HG02840 (cell line): ENCODE measurements at regions not wholly inside any gene's neighbourhood (a gene's known extent, or its start where the extent isn't known, plus 50 kb on each side); places are given as distances from the start of the nearest gene placed in this dataset.

Experiments used
- ATAC-seq: cut with Tn5 transposase; IDR thresholded peaks from one replicate; pipeline ENCODE4 v1.9.1; 2021; ENCODE audit warnings: mild to moderate bottlenecking, moderate library complexity, moderate number of reproducible peaks; ENCODE audit not compliant: unreplicated experiment, low FRiP score

DNA sequence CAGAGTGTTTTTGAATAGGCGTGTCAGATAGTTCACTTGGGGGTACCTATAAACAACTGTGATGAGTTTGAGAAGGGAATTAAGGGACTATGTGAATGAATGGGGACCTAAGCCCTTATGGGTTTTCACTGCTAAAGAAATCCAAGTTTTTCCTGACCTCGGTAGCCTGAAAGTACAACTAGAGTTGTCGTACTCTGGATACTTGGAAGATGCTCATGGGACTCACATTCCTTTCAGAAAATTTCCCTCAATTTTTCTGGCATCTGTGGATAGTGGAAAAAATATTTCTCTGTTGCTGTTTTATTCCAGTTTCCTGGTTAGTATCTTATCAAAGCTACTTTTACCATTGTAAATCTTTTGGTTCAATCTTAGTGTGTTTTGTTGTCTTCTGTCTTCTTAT is 1112.3 kb upstream of the SEMA6A start:
- ATAC-seq = no peak

DNA sequence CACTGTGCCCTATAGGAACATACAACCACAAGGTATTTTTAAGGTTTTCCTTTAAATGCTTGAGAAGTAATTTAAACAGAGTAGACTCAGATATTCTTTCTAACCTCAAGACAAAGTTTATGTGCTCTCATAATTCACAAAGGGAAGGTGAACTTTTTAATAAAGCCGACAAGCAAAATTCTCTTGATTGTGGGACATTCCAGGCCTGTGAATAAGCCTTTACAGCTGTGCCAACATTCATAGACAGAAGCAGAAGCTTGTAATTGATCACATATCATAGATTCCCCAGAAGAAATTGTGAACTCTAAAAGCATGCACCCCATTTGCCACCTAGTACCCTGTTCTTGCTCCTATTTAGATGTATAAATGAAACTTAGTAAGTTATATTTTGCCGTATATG is 1107.8 kb upstream of the SEMA6A start:
- ATAC-seq = no peak

DNA sequence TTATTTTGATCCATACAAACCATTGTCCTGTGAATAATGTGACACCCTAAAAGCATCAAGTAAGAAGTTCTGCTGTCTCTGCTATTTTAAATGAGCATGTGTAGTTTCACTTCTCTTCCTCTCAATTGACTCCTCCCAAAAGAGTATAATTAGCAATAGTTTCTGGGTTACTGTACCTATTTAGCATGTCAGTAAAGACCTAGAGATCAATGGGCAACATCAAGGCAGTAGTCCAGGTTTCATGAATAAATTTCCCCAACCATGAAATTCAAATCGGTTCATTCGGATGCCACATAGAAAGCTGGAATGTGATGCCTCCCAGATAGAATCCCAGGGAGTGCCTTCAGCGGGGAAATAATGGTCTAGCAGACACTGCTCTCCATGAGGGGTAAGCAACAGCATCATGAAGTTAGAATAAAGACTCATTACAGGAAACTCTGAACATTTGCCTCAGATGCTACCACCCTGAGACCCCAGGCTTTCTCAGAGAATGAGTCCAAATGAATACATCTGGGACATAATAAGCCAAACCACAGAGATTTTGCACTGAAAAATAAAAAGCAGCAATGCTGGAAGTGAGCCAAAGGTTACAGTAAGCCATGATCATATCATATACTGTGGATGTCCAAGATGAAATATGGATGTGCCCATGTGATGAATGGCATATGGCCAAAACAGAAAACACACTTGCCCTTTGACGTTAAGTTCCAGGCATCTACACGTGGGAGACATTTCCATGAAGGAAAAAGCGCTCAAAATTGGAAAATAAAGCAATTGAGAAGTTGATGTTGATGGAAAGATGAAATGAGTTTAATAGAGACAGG is 1107.0 kb upstream of the SEMA6A start:
- no peak for ATAC-seq

DNA sequence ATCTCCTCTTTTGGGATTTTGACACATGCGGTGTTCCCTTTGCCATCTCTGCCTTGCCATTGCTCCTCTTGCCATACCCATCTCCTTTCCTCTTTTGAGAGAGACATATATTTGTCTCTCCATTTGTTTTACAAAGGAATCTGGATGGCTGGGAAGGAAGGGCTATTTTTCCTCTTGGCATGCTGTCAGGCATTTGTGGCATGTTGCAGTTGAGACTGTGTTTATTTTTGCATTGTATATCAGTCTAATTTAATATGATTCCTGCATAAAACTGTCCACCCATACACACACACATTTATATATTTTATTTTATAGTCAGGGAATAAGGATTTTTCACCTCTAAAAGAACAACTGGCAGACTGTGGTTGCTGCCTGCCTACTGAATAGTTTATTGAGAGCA is 1105.8 kb upstream of the SEMA6A start:
- ATAC-seq = no peak

DNA sequence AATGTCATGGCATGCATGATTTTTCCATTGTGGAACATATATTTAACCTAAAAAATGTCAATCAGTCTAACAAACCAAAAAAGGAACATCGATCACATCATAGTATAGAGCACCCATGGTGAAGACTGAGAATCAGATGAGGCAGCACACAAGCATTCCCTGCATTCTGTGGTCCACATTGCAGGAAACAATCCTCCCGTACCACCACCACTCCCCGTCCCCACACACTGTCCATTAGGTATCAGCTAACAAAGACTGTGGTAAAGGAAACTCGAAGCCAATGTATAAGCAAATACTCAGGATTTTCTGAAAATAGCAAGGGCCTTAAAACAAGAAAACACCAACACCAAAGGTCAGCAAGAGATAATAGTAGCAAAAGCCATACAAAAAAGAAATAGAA is 1104.4 kb upstream of the SEMA6A start:
- no peak for ATAC-seq

DNA sequence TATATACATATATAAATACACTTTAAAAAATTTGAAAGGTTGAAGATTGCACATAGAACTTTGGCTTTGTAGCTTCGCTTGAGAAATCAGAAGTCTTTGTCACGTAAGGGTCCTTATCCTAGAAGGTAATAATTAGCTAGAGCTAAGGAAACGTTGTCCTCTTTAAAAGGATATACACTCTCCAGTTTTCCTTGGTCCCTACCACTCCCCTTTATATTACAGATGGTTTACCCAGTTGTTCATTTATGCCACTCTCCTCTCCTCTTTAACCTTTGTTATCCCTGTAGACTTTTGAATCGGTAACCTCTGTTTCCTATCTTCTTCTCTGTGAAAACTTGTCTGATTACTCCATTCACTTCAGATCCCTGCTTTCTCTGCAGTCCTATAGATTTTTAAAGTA is 1101.0 kb upstream of the SEMA6A start:
- ATAC-seq = no peak

DNA sequence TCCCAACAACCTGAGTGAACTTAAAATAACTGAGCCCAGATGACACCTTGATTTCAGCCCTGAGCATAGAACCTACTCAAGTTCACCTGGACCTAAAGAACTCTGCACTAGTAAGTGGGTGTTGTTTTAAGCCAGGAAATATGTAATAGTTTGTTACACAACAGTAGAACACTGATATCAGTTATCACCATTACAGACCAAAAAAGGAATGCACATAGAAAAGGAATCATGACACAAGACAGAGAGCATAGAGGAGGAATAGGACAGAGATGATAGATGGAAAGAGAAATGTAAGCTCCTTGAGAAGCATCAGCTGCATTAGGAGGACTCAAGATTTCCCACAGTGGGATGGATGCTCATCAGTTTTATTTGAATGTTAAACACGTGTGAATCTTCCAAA is 1096.9 kb upstream of the SEMA6A start:
- ATAC-seq = no peak

DNA sequence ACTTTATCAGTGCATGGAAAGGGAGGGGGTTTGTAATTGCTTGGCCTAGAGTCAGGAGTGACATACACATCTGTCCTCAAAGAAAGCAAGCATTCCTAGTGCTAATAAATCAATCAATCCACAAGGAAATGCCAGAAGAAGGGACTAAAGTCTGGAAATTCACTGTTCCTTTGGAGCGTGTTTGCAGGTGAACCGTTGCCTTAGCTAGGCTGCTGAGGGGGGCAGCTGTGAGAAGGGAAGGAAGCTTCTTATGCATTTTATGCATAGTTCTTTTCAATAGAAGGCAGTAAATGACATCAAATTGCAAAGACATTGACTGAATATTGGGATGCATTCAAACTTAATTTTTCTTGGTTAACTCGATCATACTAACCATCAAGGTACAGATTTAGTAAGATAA is 1092.5 kb upstream of the SEMA6A start:
- no peak for ATAC-seq

DNA sequence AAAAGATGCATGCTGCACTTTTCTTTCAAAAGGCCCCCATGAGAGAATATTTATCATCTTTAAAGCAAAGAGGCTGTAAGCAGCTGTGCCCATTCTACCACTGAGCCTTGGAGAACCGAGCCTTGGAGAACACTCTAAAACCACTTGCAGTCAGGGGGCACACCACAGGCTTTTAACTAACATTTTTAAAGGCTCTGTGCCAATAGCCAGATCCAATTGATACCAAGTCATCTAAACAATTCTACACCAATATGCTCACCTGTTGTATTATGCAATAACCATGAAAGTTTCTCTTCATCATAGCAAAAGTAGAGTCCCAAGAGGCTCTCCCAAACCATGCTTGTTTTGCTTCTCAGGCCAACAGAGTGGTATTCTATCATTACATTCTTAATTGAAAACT is 1090.5 kb upstream of the SEMA6A start:
- ATAC-seq = no peak

DNA sequence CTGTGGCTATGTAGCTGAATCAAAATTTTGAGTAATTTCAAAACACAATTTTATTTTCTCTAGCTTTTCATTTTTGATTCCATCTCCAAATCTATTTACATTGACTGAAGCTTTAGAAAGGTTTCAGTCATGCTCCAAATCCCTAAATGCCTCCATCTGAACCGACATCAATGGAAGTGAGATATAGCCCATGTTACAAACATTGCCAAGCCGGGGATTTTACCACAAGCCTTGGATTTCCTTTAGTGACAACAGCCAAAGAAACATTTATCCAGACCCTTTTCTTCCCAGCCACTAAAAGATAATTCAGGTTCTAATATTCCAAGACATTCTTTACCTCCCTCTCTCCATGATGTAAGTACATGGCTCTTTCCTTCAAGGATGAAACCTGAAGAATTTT is 1087.7 kb upstream of the SEMA6A start:
- ATAC-seq = no peak

DNA sequence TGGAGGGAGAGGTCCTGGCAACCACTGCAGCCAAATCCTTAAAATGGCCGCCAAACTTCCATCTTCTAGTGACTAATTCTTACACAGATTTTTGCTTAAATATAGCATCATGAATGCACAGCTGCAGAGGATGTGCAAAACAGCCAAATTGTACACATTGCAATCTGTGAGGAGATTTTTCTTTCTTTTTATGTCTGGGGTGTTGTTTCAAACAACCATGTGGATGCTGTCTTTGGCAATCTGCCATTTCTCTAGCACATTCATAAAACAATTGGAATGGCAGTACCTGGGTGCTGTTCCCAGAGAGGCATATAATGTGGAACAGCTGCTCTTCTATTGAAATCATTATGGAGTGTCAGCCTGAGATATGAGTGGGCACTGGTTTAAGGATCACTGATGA is 1082.9 kb upstream of the SEMA6A start:
- ATAC-seq = no peak

DNA sequence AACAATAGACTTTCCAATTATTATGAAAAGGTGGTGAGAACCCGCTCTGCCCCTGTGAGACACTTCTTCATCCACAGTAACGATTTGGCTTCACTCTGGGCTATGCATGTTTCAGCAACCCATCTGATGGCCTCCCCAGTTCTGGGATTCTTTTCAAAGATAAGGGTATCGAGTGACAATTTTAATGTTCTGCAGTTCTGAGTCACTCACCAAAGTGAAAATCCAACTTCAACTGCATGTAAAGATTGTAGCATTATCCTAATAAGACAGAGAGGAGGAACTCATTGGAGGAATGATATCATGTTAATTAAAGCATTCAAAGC is 1078.3 kb upstream of the SEMA6A start:
- no peak for ATAC-seq

DNA sequence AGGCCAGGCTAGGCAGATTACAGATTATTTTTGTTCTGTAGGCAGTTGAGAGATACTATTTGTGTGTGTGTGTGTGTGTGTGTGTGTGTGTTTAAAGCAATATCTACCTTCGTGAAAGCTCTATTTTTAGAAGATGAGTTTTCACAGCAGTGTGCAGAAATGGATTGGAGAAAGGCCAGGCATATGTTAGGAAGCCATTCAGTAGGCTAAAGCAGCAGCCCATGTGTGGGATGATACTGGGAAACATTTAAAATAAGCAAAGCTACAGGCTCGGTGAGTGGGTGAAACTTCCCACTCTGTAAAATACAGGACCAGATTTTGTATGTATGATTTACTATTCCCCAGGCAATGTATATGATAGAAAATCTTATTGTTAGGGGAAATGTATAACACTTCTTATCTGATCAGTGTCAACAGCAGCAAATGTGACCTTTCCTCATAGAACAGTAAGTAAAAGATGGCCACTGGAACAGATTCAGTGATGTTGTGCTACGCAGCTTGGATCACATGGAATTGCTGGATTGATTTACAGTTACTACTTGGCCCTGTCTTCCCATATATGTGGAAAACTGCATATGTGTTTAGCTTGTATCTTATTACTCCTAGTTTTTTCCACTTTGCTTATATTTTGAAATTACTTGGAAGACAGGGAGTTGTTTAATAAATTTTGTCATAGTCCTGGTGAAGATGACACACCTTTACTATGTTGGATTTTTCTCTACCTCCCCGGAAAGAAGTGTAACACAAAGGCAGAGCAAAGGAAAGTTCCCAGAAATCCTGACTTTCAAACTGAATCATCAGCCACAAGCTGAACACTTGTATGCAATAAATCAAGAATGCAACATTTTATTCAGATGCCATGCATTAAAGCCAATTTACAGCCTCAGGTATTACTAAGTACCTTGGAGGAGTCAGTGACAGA is 1077.7 kb upstream of the SEMA6A start:
- no peak for ATAC-seq

DNA sequence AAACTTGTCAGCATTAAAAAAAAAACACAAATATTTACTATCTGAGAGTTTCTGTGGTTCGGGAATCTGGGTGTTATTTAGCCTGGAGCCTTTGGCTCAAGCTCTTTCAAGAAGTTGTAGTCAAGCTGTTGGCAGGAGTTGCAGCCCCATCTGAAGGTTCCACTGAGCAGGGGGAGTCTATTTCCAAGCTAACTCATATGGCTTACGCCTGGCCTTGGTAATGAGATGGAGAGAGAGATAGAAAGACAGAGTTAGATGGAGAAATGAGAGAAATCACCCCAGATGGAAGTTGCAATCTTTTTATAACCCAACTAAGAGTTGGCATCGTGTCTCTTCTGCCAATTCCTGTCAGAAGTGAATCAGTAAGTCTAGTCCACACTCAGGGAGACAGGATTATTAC is 1075.2 kb upstream of the SEMA6A start:
- ATAC-seq = no peak

DNA sequence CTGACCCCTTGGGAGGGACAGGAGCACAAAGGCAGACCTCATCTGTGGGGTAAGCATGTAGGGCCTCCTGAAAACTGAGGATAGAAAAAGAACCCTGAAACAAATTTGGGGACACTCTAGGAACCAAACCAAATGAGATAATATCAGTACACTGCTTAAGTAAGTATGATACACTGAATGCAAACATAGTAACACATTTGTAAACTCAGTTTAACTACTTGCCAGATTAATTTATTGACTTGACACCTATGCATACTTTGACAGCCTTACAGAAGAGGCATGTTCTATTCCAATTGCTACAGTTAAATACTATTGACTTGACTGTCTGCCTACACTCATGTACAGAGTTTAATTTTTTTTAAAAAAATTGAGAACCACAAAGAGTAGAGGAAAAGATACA is 1070.8 kb upstream of the SEMA6A start:
- no peak for ATAC-seq

DNA sequence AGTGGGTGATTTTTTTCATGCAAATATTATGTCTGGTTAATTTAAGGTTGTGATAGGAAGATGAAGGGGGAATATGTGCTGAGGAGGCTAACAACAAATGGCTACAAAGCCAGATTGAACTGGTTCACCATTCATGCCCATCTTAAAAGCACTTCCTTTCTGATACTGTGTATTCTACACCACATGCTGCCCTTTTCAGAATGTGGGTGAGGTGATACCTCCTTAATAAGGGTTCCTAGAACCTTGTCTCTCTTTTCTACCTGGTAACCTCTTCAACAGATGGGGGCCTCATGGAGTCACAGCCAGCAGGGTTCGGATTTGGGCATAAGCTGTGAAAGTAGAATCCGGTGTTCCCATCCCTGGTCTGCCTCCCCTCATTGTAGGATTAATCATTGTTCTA is 1064.0 kb upstream of the SEMA6A start:
- ATAC-seq = no peak

DNA sequence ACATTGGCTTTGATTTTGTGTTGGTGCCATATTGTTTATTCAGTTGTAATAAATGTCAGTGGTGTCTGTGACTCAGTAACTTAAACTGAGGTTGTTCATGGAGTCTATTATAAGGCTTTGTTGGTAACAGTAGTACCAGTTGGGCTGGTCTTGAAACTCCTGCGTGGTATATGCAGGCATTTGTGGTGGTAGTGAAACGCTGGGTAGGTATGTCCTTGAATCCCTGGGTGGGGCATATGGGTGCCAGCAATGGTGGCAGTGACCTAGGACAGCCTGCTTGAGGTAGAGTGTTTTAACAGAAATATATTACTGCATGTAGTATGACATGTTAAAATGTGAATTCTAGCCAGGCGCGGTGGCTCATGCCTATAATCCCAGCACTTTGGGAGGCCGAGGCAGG is 1058.5 kb upstream of the SEMA6A start:
- no peak for ATAC-seq

DNA sequence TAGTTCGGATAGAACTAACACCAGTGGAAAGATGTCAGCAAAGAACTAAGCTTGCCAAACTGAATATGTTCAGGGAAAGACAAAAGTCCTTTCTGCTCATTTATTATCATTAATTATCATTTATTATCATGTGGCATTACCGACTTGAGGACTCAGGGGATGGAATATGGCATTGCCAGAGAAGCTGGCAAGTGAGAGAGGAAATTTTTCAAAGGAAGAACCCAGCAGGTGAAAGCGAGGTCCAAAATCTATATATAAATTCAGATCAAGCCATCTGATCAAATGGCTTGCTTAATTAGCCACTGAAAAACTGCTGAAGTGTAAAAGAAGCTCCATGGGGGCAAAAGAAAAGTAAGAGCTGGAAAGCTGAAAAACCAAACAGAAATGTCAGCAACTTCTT is 1049.6 kb upstream of the SEMA6A start:
- ATAC-seq = no peak

DNA sequence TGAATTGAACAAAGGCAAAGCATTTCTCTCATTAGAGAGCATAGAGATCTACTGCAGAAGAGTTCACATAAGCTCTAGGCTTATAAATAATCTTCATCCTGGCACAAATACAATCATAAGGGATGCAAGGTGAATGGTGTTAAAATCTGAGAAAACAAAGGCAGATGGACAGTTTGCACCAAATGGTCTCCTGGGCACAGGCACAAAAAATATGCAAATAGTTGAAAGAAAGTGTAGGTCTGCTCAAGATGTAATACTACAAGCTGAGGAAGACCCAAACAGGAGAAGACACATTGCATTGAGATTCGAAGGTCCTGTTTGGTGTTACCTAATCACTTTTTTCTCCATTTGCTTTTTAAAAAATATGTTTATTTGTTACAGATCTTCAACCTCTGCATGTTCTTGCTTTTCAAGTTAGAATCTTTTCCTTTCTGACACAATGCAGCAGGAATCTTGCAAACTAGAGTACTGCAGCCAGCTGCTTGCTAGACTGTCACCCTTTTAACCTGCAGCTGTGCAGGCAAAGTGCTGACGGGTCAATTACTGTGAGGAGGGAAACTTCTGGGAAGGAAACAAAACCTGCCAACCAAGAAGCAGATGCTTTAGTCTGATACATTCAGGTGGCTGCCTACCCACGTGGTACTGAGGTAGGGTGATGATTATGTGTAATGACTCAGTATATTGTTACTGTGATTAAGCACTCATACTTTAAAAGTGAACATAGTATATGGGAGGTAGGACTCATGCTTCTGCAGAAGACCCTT is 1048.6 kb upstream of the SEMA6A start:
- no peak for ATAC-seq

DNA sequence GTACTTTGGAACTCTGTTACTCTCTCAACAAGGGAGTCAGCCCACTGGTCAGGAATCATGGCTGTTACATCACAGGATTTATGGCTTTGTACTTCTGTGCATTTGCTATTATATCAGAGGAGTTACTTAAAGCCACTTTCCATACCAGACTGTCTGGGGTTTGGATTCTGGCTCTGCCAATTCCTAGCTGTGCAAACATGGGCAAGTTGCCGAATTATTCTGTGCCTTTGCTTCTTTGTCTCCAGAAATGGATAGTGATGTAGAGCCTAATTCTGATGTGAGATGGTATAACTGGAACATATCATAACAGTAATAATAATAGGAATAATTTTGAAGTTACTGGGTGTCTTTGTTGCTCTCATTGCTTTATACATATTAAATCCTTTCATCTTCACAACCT is 1047.3 kb upstream of the SEMA6A start:
- no peak for ATAC-seq

DNA sequence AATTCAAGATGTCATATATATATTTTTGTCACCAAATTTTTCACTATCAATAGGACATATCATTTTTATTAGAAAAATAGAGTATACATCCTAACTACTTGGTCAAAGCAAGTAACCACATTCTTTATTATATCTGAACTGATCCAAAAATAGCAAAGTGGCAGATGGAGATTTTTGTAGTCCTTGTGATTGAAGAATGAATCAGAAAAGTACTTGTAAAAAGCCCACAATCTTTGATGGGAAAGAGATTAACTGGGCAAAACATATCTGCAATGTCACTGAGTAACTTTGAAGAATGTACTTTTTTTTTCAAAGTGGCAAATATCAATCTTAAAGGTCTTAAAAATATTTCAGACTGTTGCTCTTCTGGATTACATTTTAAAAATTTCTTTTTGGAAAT is 1040.6 kb upstream of the SEMA6A start:
- no peak for ATAC-seq
